ENCODE measurements at regions not wholly inside any gene's neighbourhood (a gene's known extent, or its start where the extent isn't known, plus 50 kb on each side); places are given as distances from the start of the nearest gene placed in this dataset.

DNA sequence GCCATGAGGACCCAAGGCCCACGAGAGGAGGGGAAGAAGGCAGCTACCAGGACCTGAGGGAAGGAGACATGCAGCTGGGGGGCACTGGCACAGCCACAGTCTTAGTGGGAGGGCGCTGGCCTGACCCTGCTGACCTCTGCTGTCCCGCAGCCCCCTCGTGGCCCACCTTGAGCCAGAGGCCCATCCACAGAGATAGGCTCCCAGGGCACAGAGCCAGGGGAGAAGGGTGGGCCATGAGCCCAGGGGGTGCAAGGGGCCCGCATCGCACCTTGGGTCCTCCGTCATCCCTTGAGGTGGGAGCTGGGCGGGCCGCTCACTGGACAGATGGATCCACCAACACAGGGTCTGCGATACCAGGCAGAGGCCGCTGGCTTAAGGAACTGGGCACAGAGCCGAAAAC is 387.7 kb upstream of the PFKP start:
- TF ChIP-seq, protein P1, sequence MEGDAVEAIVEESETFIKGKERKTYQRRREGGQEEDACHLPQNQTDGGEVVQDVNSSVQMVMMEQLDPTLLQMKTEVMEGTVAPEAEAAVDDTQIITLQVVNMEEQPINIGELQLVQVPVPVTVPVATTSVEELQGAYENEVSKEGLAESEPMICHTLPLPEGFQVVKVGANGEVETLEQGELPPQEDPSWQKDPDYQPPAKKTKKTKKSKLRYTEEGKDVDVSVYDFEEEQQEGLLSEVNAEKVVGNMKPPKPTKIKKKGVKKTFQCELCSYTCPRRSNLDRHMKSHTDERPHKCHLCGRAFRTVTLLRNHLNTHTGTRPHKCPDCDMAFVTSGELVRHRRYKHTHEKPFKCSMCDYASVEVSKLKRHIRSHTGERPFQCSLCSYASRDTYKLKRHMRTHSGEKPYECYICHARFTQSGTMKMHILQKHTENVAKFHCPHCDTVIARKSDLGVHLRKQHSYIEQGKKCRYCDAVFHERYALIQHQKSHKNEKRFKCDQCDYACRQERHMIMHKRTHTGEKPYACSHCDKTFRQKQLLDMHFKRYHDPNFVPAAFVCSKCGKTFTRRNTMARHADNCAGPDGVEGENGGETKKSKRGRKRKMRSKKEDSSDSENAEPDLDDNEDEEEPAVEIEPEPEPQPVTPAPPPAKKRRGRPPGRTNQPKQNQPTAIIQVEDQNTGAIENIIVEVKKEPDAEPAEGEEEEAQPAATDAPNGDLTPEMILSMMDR (IDR thresholded peaks at IDR 0.05; ENCODE audit: unreplicated experiment): no peak
- CTCF ChIA-PET: interaction anchor here (0.7 kb wide), 1 partner anchor 61 kb away, joined by 3 read pairs; no protein-coding TSS in a partner anchor
- intact Hi-C loops (cut with micrococcal nuclease): no loop called here
- BruUV-seq (replicated peaks): no TSS peak
- Mint-ChIP-seq H3K4me3 (ENCODE audit: unreplicated experiment) (no peak overlapping the region), H3K27ac (ENCODE audit: low read depth, unreplicated experiment) (no peak overlapping the region), H3K4me1 (ENCODE audit: insufficient read depth, unreplicated experiment) (no peaks in the 10 kb centered on the region), H3K9me3 (ENCODE audit: unreplicated experiment) (no peaks in the 10 kb centered on the region), H3K36me3 (ENCODE audit: insufficient read depth, unreplicated experiment) (no peaks in the 10 kb centered on the region), H3K27me3 (ENCODE audit: insufficient read depth, unreplicated experiment) (peaks cover 26% of the 10 kb centered on the region)
- DNase-seq (ENCODE audit: unreplicated experiment): no peak
- POLR2A ChIA-PET: no interaction called here

DNA sequence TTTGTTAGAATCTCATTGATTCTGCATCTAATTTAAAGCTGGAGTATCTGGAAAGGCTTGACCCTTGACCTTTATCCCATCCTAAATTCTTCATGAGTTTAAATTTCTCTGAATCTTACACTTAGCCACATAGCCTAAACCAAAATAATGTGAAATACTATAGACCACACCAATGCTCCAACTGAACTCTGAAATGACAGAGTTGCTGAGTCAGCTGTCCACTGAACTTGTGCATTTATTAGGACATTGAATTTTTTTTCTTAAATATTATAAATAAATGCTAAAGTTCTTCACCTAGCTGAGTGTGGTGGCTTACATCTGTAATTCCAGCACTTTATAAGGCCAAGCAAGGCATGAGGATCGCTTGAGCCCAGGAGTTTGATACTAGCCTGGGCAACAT is 390.9 kb upstream of the PFKP start:
- no TSS peak for BruUV-seq (replicated peaks)
- Mint-ChIP-seq H3K9me3 (ENCODE audit: unreplicated experiment) (no peaks in the 10 kb centered on the region), H3K4me3 (ENCODE audit: unreplicated experiment) (no peak overlapping the region), H3K27me3 (ENCODE audit: insufficient read depth, unreplicated experiment) (no peaks in the 10 kb centered on the region), H3K27ac (ENCODE audit: low read depth, unreplicated experiment) (no peak overlapping the region), H3K36me3 (ENCODE audit: insufficient read depth, unreplicated experiment) (no peaks in the 10 kb centered on the region), H3K4me1 (ENCODE audit: insufficient read depth, unreplicated experiment) (no peaks in the 10 kb centered on the region)
- TF ChIP-seq, protein P1 (IDR thresholded peaks at IDR 0.05; ENCODE audit: unreplicated experiment): no peak
- CTCF ChIA-PET: interaction anchor here (0.6 kb wide), 1 partner anchor 650 kb away, joined by 4 read pairs; no protein-coding TSS in a partner anchor
- intact Hi-C loops (cut with micrococcal nuclease): no loop called here
- DNase-seq (ENCODE audit: unreplicated experiment): no peak
- POLR2A ChIA-PET: no interaction called here

DNA sequence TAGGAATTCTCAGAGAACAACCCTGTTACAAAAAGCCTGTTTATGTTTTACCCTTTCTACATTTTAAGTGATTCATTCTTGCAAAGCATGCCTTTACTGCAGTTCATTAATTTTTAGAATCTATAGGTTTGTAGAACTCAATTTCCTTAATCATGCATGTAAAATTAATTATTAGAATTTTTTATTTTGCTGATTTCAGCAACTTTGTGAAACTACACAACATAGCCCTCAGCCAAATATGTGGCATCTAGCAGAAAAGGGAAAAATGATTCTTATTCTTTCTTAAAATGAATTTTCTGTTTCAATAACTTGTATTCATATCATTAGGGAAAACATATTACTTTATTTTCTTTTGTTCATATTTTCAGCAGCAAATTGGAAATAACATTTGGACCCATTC is 392.9 kb upstream of the PFKP start:
- TF ChIP-seq, protein P1 (IDR thresholded peaks at IDR 0.05; ENCODE audit: unreplicated experiment): no peak
- intact Hi-C loops (cut with micrococcal nuclease): no loop called here
- Mint-ChIP-seq H3K4me1 (ENCODE audit: insufficient read depth, unreplicated experiment) (no peaks in the 10 kb centered on the region), H3K36me3 (ENCODE audit: insufficient read depth, unreplicated experiment) (no peaks in the 10 kb centered on the region), H3K27ac (ENCODE audit: low read depth, unreplicated experiment) (no peak overlapping the region), H3K27me3 (ENCODE audit: insufficient read depth, unreplicated experiment) (no peaks in the 10 kb centered on the region), H3K4me3 (ENCODE audit: unreplicated experiment) (no peak overlapping the region), H3K9me3 (ENCODE audit: unreplicated experiment) (no peaks in the 10 kb centered on the region)
- BruUV-seq (replicated peaks): no TSS peak
- ChIA-PET POLR2A (no interaction called here), CTCF (no interaction called here)
- no peak for DNase-seq (ENCODE audit: unreplicated experiment)

DNA sequence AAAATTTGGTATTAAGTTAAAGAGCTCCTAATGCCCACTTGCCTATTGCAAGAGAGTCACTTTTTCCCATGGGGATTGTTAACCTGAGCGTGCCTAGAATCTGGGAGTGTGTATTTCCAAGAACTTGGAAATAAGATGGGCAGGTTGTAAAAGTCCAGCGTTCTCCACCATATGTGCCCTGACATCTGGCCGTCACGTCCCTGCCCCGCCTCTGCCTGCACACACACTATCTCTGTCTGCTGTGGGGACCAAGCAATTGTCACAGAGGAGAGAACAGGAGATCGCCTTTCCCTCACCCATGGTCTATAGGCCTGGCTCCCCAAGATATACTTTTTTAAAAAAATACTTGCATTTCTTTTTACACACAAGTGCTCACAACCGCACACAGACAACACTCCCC is 396.5 kb upstream of the PFKP start:
- ChIA-PET CTCF (no interaction called here), POLR2A (no interaction called here)
- intact Hi-C loops (cut with micrococcal nuclease): no loop called here
- TF ChIP-seq, protein P1 (IDR thresholded peaks at IDR 0.05; ENCODE audit: unreplicated experiment): no peak
- no peak for DNase-seq (ENCODE audit: unreplicated experiment)
- Mint-ChIP-seq H3K36me3 (ENCODE audit: insufficient read depth, unreplicated experiment) (no peaks in the 10 kb centered on the region), H3K27me3 (ENCODE audit: insufficient read depth, unreplicated experiment) (no peaks in the 10 kb centered on the region), H3K27ac (ENCODE audit: low read depth, unreplicated experiment) (no peak overlapping the region), H3K4me3 (ENCODE audit: unreplicated experiment) (no peak overlapping the region), H3K9me3 (ENCODE audit: unreplicated experiment) (no peaks in the 10 kb centered on the region), H3K4me1 (ENCODE audit: insufficient read depth, unreplicated experiment) (no peaks in the 10 kb centered on the region)
- BruUV-seq (replicated peaks): no TSS peak

Measured in MCF 10A (cell line).